ENCODE measurements at regions not wholly inside any gene's neighbourhood (a gene's known extent, or its start where the extent isn't known, plus 50 kb on each side); places are given as distances from the start of the nearest gene placed in this dataset.

GRCh38 chr9:73219985-73220626 is 68.4 kb downstream of the ANXA1 start:
- no peak for DNase-seq (ENCODE audit: low spot score)

- DNase-seq (ENCODE audit: low spot score): no peak
Observed at GRCh38 chr9:73223594-73223993, 71.9 kb downstream of the ANXA1 start.

- no peak for DNase-seq (ENCODE audit: low spot score)
Observed at GRCh38 chr9:73229543-73229942, 77.9 kb downstream of the ANXA1 start.

- no peak for DNase-seq (ENCODE audit: low spot score)
Observed at GRCh38 chr9:73230251-73230650, 78.6 kb downstream of the ANXA1 start.

GRCh38 chr9:73231203-73231602 is 79.5 kb downstream of the ANXA1 start:
- DNase-seq (ENCODE audit: low spot score): no peak

- DNase-seq (ENCODE audit: low spot score): no peak
Observed at GRCh38 chr9:73233359-73234007, 81.8 kb downstream of the ANXA1 start.

GRCh38 chr9:73234008-73234360 is 82.3 kb downstream of the ANXA1 start:
- DNase-seq (ENCODE audit: low spot score): no peak

GRCh38 chr9:73237140-73237539 is 85.5 kb downstream of the ANXA1 start:
- no peak for DNase-seq (ENCODE audit: low spot score)

GRCh38 chr9:73239570-73240265 is 88.1 kb downstream of the ANXA1 start:
- no peak for DNase-seq (ENCODE audit: low spot score)

GRCh38 chr9:73243078-73243477 is 91.4 kb downstream of the ANXA1 start:
- no peak for DNase-seq (ENCODE audit: low spot score)

- no peak for DNase-seq (ENCODE audit: low spot score)
Observed at GRCh38 chr9:73259086-73259696, 107.5 kb downstream of the ANXA1 start.

- DNase-seq (ENCODE audit: low spot score): no peak
Observed at GRCh38 chr9:73260506-73260905, 108.8 kb downstream of the ANXA1 start.

GRCh38 chr9:73264631-73265030 is 113.0 kb downstream of the ANXA1 start:
- DNase-seq (ENCODE audit: low spot score): no peak

- DNase-seq (ENCODE audit: low spot score): no peak
Observed at GRCh38 chr9:73265876-73266275, 114.2 kb downstream of the ANXA1 start.

GRCh38 chr9:73269430-73270101 is 117.9 kb downstream of the ANXA1 start:
- DNase-seq (ENCODE audit: low spot score): peak; percentile 28

- DNase-seq (ENCODE audit: low spot score): peak; percentile 74
Observed at GRCh38 chr9:73270967-73271721, 119.5 kb downstream of the ANXA1 start.

GRCh38 chr9:73280113-73280512 is 128.4 kb downstream of the ANXA1 start:
- DNase-seq (ENCODE audit: low spot score): no peak

GRCh38 chr9:73284377-73284776 is 132.7 kb downstream of the ANXA1 start:
- no peak for DNase-seq (ENCODE audit: low spot score)

GRCh38 chr9:73294336-73294735 is 142.7 kb downstream of the ANXA1 start:
- no peak for DNase-seq (ENCODE audit: low spot score)

- no peak for DNase-seq (ENCODE audit: low spot score)
Observed at GRCh38 chr9:73325983-73326382, 174.3 kb downstream of the ANXA1 start.

- DNase-seq (ENCODE audit: low spot score): no peak
Observed at GRCh38 chr9:73327149-73327548, 175.5 kb downstream of the ANXA1 start.
